Peyer's patch (tissue), 4 donors: ENCODE measurements at regions not wholly inside any gene's neighbourhood (a gene's known extent, or its start where the extent isn't known, plus 50 kb on each side); places are given as distances from the start of the nearest gene placed in this dataset.
"Not testable (repeated sequence)": the region's sequence is repeated elsewhere in the genome, so short reads cannot be mapped to it uniquely, and the experiment has no call there.

Experiments used
- POLR2A ChIP-seq, 2 donors: fragments of 450-650 bp; IDR thresholded peaks; one replicate each; pipeline ENCODE4 v1.5.1; 2017; ENCODE audit warnings: antibody characterized with exemption in 2 of 2, mild to moderate bottlenecking in 2 of 2, moderate library complexity in 2 of 2
- TF ChIP-seq, protein P1 (sequence below), 6 experiments: fragments of 450-650 bp in 4 of 6; fragments of 200-600 bp in 2 of 6; sonication (generic) in 1 of 6; IDR thresholded peaks; one replicate each; pipeline ENCODE4 v1.5.1; 2017 to 2019; ENCODE audit warnings: antibody characterized with exemption in 6 of 6, mild to moderate bottlenecking in 3 of 6, moderate library complexity in 1 of 6

DNA sequence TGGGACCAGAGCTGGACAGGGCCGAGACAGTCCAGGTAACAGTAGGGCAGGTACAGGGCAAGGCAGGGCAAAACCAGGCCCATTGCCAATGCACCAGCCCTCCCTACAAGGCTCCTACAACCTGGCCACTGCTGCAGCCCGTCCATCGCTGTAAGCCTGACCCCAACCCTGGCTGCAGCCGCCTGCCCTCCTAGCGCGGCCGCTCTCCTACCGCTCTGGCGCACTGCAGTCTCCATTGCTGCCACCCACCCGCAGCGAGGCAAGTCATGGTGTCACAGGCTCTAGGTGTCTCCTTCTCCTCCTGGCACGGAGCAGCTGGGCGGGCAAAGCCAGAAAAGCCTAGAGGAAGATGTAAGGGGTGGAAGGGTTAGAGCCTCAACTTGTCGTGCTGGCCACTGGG is 402.6 kb downstream of the ZNF33B start:
- not testable (repeated sequence) for TF ChIP-seq POLR2A (IDR thresholded peaks at IDR 0.05)
- TF ChIP-seq, protein P1, sequence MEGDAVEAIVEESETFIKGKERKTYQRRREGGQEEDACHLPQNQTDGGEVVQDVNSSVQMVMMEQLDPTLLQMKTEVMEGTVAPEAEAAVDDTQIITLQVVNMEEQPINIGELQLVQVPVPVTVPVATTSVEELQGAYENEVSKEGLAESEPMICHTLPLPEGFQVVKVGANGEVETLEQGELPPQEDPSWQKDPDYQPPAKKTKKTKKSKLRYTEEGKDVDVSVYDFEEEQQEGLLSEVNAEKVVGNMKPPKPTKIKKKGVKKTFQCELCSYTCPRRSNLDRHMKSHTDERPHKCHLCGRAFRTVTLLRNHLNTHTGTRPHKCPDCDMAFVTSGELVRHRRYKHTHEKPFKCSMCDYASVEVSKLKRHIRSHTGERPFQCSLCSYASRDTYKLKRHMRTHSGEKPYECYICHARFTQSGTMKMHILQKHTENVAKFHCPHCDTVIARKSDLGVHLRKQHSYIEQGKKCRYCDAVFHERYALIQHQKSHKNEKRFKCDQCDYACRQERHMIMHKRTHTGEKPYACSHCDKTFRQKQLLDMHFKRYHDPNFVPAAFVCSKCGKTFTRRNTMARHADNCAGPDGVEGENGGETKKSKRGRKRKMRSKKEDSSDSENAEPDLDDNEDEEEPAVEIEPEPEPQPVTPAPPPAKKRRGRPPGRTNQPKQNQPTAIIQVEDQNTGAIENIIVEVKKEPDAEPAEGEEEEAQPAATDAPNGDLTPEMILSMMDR (IDR thresholded peaks at IDR 0.05), result not testable (repeated sequence)
